DOHH2 (cell line): ENCODE measurements at regions not wholly inside any gene's neighbourhood (a gene's known extent, or its start where the extent isn't known, plus 50 kb on each side); places are given as distances from the start of the nearest gene placed in this dataset.

Source experiments
- CTCF ChIP-seq: fragments of 200-600 bp; sonication (generic); IDR thresholded peaks from one replicate; pipeline ENCODE4 v1.5.1; 2014; ENCODE audit warnings: antibody characterized with exemption, mild to moderate bottlenecking, low read depth, low read length; ENCODE audit not compliant: poor library complexity, severe bottlenecking
- EZH2phosphoT487 ChIP-seq: fragments of 200-600 bp; sonication (generic); IDR thresholded peaks from 2 replicates; pipeline ENCODE4 v1.6.1; 2017; ENCODE audit warnings: borderline replicate concordance, mild to moderate bottlenecking, antibody characterized with exemption, low read length, moderate library complexity, mixed read lengths

- no peak for TF ChIP-seq CTCF
- TF ChIP-seq EZH2phosphoT487 = no peak
Measured at GRCh38 chr1:233815865-233816264, 88.6 kb upstream of the SLC35F3 start.
